IPS-NIHi11 (cell line): ENCODE measurements at regions not wholly inside any gene's neighbourhood (a gene's known extent, or its start where the extent isn't known, plus 50 kb on each side); places are given as distances from the start of the nearest gene placed in this dataset.

Source experiments
- DNase-seq: peaks from one replicate; pipeline ENCODE4 v3.0.0; 2012; ENCODE audit warnings: mixed read lengths, low spot score

DNA sequence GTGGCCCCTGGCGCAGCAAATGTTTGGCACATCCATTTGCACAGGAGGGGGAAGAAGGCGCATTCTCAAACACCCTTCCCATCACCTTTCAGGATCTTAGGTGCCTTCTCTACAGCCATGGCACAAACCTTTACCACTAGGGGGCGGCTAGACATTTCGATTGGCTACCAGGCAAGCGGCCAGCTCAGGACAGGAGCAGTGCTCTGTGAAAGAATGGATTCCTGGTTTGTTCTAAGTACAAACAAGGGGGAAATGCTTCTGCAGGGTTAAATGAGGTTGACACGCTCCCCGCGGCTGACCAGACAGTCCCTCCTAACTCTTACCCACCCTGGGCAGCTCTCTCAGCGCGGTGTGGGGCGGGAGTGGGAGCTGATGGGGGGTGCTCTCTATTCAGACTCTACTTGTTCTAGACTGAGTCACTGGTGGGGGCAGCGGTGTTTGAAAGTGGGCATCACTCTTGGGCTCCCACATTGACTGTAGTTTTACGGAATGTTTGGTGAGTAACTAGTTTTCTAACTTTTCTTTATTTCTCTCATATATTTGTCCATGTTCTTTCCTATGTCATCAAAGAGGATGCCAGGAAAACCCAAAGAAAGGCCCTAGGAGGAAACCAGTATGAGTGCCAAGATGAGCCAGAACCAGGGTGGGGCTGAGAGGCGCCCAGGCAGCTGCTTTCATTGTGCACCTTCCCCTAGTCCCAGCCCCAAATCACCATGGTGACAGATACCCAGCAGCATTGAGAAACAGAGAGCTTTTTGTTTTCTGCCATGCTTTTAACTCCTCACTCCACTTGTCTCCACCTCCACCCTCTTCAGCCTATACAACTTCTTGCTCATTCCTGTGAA is 61.4 kb upstream of the GPR158 start:
- DNase-seq = peak; percentile 76

DNA sequence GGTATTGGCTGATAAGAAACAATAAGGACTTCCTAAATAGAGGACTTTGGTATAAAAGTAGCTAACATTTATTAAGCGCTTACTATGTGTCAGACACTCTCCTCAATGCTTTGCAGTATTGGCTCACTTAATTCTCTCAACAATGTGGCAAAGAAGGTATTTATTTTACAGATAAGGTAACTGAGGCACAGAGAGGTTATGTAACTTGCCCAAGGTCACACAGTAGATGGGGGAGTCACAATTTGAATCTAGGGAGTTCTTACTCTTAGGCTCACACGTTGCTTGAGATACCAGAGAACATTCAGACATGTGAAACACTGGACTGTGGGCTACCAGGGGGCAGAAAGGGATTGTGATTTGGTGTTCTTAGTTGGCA is 60.8 kb upstream of the GPR158 start:
- DNase-seq = no peak

DNA sequence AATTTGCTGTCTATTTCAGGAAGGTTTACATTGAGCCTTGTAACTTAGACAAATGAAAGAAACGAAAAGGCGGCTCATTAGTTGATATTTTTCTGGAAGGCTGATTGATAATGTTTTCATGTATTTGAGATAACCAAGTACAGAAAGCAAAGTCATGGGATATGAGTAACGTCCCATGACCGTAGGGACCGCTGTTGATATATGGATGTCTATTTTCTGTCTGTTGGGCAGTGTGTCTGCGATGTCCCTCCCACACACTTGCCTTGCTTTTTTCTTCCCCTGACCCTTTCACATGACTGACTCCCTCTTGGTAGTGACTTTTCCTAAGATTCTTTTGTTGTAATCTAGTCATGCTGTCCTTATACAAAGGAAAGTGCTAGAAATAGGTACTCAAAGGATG is 57.0 kb upstream of the GPR158 start:
- DNase-seq = no peak

DNA sequence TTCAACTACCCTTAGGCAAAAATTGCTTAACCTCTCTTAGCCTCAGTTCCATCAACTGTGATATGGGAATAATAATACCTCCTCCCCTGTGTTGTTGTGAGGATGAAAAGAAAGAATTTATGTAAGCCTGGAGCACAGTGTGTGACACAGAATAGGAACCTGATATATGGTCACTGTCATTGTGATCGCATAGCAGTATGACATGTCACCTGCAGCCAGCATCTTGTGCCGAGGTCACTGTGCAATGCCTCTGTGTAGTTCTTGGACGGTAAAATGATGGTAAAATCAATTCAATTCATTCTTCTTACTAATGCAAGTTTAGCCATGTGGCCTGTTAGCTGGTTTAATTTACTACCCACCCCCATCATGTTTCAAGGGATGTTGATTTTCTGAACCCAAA is 54.6 kb upstream of the GPR158 start:
- no peak for DNase-seq
